ENCODE measurements at regions not wholly inside any gene's neighbourhood (a gene's known extent, or its start where the extent isn't known, plus 50 kb on each side); places are given as distances from the start of the nearest gene placed in this dataset.

DNA sequence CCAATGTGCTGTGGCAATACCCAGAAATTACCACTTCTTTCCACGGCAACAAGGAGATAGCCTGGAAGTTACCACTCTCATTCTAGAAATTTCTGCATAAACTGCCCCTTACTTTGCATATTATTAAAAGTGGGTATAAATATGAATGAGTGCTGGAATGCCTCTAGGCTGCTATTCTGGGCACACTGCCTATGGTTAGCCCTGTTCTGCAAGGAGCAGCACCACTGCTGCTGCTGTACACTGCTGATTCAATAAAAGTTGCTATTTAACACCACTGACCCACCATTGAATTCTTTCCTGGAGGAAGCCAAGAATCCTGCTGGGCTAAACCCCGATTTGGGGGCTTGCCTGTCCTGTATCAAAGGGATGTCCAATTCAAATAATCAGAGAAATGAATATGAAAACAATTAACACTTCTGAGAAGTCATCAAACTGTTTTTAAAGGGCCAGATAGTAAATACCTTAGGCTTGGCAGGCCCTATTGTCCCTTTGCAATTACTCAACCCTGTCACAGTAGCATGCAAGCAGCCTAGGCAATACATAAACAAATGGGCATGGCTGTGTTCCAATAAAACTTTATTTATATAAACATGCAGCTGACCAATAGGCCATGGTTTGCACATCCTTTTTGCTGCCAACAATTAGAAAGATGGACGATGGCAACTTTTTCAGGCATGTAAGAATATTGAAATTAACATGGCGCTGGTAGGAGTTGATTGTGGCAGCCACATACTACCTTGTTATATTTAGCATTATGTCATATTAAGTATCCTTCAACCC lies 369.4 kb upstream of the B3GALT2 start:
- no peak for TF ChIP-seq CTCF (IDR thresholded peaks at IDR 0.05; ENCODE audit: low read depth, low read length, poor library complexity, severe bottlenecking)
- TF ChIP-seq EZH2phosphoT487 (IDR thresholded peaks at IDR 0.05; ENCODE audit: borderline replicate concordance, low read length): no peak
